Hematopoietic multipotent progenitor cell (in vitro differentiated cells): ENCODE measurements at regions not wholly inside any gene's neighbourhood (a gene's known extent, or its start where the extent isn't known, plus 50 kb on each side); places are given as distances from the start of the nearest gene placed in this dataset.
A peak's percentile ranks its signal among the peaks of the same experiment; 100 is the strongest.
"Not testable (repeated sequence)": the region's sequence is repeated elsewhere in the genome, so short reads cannot be mapped to it uniquely, and the experiment has no call there.

Experiments
- DNase-seq, 3 donors: peaks; one replicate each; pipeline ENCODE4 v3.0.0-alpha.2; 2011 to 2015; ENCODE audit warnings: low read depth in 2 of 3, low spot score in 2 of 3

DNA sequence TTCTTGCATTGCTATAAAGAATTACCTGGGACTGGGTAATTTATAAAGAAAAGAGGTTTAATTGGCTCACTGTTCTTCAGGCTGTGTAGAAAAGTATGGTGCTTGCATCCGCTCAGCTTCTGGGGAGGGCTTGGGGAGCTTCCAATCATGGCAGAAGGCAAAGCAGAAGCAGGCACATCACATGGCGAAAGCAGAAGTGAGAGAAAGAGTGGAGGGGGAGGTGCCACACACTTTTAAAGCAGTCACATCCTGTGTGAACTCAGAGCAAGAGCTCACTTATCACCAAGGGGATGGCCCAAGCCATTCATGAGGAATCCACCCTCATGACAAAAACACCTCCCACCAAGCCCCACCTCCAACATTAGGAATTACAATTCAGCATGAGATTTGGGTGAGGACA lies 303.5 kb downstream of the OTUD1 start:
- peak in 1 of 3 donors; percentile 25 for DNase-seq

DNA sequence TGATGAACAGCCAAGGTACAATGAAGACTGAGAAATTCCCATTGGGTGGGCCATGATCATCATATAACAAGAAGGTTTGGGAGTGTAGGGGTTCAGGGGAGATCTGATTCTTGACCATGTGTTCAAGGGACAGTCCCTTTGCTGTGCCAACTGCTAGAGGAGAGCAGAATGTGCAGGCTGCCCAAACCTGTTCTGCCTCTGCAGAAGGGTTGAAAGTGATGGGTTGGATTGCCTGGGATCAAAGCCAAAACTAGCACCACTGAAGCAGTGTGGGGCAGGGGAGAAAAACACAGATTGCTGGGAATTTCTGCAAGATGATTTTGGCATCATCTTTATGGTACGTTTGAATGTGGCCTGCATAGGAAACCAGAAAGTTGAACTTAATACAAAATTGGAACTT lies 303.9 kb downstream of the OTUD1 start:
- no peak for DNase-seq

DNA sequence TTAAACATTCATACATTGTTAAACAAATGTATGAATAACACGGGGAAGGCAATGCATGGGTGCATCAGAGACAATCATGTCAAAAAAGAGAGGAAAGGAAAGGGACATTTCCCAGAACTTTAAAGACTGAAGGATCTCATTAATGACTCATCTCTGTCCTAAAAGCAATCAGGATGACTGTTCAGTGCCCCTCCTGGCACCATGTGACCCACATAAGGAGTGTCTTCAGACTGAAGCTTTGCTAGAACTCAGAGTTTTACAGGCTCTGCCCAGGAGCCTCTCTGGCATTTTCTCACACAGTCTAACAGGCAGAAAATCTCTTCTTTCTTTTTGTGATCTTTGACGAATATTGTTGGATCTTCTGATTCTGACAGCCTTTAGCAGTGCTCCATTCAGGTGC lies 315.3 kb downstream of the OTUD1 start:
- no peak for DNase-seq

DNA sequence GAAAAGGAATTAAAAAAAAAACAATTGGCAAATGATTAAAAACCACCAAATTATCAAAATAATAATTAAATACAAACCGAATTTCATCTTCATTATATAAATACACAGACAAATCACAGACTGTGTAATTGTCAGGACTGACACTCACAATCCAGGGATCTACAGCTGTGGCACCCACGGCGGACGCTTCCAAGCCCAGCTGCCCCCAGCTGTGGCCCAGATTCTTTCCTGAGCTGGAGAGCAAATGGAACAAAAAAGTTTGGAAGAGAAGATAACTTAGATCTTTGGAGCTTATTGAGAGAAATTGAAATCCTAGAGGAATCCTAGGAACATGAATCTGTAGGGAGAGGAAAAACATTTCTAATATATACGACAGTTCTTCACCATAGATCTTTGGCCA lies 316.1 kb downstream of the OTUD1 start:
- no peak for DNase-seq

DNA sequence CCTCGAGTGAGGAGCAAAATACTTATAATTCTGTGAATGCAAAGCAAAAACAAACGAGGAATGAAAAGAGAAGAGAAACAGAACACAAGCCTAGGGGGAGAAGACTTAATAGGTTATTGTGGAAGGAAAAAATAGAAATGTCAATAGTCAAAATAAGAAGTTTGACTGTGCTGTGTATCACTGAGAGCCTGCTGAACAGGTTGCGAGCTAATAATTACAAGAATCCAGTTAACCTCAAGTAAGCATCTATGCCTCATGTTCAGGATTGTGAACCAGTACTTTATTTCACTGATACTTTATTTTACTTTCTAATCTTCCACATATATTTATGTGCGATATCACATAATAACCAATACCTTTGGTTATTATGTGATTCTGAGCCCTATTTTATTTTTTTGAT lies 316.7 kb downstream of the OTUD1 start:
- DNase-seq = no peak

DNA sequence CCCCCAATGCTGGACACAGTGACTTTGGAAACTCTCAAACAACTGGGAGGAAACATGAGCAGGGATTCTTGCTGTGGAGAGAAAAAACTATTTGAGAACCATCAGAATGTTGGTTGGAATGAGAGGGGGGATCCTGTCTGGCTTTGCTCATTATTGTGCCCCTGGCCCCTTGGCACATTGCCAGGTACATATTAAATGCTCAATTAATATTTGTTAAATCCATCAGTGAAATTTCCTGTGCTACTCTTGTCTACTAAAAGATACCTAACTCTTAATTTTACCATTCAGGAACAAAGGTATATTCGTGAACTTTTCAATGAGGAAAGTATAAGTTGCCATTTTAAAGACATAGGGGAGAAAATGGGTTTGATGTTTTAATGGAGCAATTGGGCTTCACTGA lies 329.4 kb downstream of the OTUD1 start:
- DNase-seq = no peak

DNA sequence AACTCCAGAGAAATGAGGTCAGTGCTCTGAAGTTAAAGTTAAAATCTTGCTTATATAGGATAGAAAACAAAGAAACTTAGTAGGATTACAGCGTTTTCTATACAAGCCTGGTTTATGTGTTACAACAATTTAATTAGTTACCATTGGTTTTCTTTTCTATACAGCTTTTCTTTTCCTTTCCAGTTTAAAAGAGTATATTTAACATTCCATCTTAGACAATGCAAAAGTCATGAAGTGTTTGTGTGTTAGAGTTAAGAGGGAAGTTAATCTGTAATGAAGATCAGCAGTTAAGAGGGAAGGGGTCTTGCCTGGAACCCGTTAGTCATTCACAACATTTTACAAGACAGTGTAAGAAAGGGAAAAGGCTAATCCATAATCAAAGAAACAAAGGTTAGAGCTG lies 338.3 kb downstream of the OTUD1 start:
- DNase-seq = no peak

DNA sequence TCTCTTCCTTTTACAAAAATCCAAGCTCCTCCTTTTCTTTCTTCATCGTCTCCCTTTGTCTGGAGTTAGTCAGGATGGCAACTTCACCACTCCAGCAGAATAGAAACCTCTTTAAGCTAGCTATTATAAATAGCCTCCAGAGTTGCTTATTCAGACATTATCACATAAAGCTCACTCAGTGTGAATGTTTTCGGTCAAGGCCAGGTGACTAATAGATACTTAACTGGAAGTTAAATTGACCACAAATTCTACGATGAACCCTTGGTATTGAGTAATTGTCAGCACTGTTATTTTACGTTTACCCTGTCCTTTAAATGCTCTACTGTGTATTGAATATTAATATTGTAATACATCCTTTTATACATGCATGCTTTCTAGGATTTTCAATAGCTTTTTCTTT lies 340.4 kb downstream of the OTUD1 start:
- no peak for DNase-seq

DNA sequence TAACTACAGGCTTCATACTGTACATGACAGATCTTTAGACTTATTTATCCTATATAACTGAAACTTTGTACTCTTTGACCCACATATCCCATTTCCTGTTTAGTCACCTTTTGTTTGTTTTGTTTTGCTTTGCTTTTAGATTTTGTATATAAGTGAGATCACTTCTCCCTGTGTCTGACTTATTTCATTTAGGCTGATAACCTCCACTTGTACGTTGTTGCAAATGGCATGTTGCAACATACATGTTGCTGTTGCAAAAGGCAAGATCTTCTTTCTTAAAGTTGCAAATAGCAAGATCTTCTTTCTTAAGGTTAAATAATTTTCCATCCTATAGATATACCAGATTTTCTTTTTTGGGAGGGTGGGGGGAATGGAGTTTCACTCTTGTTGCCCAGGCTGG lies 341.5 kb downstream of the OTUD1 start:
- DNase-seq = no peak

DNA sequence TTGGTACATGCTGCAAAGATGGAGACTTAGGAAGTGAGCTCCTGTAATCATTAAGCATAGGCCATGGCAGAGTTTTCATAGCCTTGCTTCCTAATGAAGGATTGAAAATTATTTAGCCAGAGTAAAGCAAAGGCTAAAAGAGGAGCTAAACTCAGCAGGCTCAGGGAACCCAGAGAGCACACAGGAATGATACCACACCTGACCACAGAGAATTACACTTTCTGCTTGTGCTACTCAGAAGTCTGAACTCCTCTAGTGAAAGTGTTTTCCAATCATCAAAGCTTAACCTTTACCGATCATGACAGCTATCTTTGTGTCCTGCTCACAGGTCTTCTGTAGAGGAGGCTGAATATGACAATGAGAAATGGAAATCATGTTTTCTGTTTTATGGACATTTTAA lies 347.7 kb downstream of the OTUD1 start:
- DNase-seq = no peak

DNA sequence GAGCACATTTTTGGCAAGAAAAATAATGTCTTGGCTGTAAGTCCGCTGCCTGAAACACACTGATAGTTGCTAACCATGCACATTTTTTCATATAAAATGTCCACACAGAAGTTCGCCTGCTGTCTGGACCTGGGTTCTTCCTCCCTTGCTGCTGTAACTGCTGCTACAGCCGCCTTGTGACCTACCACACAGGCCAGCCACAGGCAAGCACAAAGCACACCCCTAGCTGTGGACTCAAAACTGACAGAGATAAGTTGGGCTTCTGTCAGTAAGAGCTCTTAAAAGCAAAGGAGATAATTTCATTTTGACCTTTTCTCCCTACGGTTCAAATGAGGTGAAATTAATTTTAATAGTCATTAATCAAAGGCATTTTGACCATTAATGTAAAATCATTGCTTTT lies 354.7 kb downstream of the OTUD1 start:
- DNase-seq = no peak

DNA sequence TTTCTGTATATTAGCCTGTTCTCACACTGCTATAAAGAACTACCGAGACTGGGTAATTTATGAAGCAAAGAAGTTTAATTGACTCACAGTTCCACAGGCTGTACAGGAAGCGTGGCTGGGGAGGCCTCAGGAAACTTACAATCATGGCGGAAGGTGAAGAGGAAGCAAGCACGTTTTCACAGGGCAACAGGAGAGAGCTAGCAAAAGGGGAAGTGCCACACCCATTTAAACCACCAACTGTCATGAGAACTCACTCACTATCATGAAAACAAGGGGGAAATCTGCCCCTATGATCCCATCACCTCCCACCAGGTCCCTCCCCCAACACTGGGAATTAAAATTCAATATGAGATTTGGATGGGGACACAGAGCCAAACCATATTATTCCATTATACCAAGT lies 358.6 kb downstream of the OTUD1 start:
- peak in 2 of 3 donors; percentile 3 to 40 for DNase-seq

DNA sequence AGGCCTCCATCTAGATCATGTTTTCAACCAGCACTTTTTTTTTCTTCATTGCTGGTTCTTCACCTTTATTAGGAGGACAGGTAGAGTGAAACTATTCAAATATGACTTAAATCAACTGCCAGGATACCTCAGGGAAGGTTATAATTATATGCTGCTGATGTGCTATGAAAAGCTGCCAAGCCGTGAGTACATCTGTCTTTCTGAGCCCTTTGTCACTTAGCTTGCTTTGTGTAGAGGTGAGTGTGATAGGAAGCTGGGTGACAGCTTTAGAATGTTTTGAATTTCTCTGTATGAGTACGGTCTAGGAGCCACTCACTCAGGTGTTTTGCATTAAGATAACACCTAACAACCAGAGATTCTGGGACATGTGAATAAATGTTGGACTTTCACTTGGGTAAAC lies 365.2 kb downstream of the OTUD1 start:
- DNase-seq = no peak

DNA sequence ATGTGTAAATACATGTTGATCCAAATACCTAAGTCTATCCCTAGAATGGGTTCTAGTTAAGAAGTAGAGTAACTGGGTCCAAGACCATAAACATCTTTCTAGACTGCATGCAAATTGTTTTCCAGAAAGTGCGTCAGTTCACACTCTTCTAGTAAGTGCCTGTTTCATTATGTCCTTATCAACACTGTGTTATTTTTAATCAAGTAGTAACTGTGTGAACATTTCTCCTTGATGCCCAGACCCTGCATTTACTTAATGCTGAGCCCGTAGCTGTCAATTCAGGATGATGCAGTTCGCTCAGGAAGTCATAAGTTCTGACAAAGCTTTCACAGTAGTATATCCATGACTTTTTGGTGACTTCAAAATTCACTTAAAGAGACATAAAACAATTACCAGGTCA lies 374.8 kb downstream of the OTUD1 start:
- DNase-seq = no peak

DNA sequence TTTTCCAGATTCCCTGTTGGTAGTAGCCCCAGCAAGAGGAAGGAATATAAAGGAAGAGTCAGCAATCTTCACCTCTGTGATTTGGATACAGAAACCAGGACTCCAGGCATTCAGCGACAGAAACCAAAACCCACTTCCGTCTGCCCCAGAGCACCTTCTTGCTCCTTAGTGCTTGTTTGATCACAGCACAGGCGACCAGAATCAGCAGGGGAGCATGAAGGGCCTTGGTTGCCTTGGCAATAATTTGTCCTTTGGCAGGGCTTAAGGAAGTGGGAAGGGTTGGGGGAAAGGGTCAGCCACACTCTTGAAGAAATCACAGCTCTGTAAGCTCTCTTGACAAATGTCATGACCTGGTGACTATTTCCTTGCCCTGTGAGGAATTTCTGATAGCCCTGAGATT lies 379.6 kb downstream of the OTUD1 start:
- DNase-seq = no peak

DNA sequence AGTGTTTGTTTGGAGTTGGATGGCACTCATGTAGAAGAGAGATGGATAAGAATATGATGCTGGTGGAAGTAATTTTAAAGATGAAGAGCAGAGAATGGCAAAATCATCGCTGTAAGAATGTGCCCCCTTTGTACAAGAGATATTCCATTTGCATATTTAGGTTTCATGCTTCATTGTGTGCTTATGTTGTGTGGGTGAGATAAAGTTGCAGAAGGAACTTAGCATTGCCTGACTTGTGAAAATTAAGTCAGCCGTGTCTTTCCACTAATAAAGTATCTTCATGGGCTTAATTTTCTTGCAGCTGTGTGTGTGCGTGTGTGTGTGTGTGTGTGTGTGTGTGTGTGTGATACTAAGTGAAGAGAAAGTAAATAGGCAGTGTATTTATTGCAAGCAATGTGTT lies 381.9 kb downstream of the OTUD1 start:
- DNase-seq = no peak

DNA sequence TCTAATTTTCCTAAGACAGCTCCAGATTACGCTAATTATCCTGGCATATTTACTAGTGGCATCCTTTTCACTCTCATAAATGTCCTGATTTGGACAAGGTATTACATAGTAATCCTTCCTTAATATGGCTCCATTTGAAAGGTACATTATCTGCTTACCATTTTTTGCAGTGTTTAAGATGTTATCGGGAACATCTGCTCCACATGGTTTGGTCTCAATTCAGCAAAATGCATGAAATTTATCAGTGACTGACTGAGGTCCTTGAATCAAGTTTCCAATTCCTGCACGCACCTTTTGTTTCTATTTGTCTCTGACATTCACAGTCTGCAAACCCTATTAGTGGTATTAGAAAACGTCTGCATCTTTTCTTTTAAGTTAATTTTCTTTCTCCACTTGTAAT lies 384.1 kb upstream of the KIAA1217 start:
- no peak for DNase-seq

DNA sequence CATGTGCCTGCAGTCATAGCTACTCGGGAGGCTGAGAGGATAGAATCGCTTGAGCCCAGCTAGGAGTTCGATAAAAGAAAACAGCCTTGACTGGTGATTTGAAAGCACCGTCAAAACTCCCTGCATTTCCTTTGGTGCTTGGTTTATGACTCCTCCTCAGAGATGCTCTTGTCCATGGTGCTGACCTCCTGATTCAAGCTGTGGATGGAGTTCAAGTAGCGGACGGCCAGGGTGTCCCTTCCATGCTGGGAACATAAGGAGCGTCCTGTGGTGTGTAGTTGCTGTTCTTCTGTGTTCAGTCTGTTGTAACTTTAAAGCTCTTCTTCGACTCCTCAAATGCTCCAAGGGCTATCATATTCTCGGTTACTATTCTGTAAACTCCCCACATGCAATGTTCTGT lies 382.5 kb upstream of the KIAA1217 start:
- peak in 2 of 3 donors; percentile 5 to 50 for DNase-seq

DNA sequence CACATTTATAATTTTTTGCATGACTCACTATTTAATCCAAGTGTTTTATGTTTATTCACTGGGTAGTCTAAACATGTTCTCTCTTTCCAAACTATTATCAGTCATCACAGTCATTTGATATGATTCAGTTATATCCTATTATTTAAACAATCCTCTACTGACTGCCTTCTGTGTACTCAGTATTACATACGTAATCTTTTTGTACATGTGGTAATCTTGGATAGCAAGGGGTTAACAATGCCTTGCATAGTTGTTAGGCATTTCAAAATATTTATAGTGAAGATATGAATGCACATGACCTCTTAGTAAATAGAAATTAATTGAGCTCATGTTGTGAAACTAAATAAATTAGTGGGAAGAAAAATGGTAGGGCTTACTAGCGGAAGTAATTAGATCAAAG lies 379.4 kb upstream of the KIAA1217 start:
- DNase-seq = no peak

DNA sequence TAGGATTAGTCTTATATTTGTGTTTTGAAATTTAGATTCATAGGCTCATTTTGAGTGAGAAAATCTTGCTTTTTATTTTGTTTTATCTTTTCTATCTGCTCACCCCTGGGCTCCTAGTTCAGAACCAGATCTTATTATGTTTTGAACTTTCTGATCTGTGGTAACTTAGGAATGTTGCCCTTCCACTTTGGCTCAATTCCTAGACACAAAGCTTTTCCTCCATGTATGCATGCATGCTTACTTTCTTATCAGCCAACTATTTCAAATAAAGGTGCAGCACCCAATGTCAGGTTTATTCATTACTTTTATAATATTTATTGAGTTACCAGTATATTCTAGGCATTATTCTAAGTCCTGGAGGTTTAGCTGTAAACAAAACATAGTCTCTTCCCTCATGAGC lies 374.8 kb upstream of the KIAA1217 start:
- DNase-seq = no peak

DNA sequence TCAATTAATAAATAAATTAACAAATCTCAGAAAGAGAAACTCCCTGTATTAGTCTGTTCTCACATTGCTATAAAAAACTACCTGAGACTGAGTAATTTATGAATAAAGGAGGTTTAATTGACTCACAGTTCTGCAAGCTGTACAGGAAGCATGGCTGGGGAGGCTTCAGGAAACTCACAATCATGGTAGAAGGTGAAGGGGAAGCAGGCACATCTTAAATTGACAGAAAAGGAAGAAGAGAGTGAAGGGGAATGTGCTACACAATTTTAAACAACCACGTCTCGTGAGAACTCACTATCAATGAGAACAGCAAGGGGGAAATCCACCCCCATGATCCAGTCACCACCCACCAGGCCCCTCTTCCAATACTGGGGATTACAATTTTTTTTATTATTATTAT lies 358.3 kb upstream of the KIAA1217 start:
- peak in 1 of 3 donors; percentile 31 for DNase-seq

DNA sequence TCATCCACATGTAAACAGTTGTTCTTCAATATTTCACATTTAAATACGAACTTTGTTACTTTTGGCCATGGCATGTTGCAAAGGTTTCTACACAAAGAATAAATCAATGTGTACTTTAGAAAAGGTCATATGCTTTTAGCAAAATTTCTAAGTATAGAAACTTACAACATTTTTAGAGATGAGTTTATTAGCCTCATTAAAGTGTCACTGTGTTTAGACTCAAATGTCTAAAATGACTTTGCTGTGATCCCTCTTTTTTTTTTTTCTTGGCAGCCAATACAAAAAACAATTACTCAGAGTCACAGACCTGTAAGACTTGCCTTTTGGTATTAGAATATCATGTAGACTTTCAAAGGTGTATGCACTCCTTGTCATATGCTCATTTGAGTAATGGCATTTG lies 349.3 kb upstream of the KIAA1217 start:
- no peak for DNase-seq

DNA sequence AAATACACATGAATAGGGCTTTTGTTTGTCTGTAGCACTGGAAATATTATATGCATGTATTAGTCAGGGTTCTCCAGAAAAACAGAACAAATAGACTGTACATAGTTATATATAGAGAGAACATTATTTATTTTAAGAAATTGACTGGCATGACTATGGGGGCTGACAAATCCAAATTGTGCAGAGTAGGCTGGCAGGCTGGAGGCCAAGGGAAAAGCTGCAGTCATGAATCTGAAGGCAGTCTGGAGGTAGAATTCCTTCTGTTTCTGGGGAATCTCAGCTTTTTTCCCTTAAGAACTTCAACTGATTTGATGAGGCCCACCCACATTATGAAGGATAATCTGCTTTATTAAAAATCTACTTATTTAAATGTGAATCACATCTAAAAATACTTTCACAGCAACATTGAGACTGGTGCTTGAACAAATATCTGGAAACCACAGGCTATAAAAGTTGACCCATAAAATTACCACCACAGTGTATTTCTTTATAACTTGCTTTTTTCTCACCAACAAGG lies 344.2 kb upstream of the KIAA1217 start:
- DNase-seq = no peak

DNA sequence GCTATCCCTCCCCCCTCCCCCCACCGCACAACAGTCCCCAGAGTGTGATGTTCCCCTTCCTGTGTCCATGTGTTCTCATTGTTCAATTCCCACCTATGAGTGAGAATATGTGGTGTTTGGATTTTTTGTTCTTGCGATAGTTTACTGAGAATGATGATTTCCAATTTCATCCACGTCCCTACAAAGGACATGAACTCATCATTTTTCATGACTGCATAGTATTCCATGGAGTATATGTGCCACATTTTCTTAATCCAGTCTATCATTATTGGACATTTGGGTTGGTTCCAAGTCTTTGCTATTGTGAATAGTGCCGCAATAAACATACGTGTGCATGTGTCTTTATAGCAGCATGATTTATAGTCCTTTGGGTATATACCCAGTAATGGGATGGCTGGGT lies 342.0 kb upstream of the KIAA1217 start:
- DNase-seq = not testable (repeated sequence)
